ENCODE measurements at regions not wholly inside any gene's neighbourhood (a gene's known extent, or its start where the extent isn't known, plus 50 kb on each side); places are given as distances from the start of the nearest gene placed in this dataset.
"Not testable (repeated sequence)": the region's sequence is repeated elsewhere in the genome, so short reads cannot be mapped to it uniquely, and the experiment has no call there.

DNA sequence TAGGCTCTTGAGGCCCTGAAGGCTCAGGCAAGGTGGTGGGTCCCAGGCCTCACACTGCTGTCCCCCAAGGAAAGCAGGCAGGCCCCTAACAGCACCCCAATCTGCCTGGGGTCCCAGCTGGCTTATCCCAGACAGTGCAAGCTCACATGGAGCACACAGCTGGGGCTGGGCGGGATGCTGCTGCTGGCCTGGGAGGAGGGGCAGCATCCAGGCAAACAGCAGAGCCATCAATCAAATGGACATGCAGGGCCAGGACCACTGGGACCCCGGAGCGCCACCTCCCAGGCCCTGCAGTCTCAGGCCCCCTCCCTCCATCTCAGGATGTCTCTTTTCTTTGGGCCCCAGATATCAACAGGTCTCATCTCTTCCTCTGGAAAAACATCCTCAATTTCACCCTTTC, 140.3 kb downstream of the BRD1 start:
- FAIRE-seq (no peak), DNase-seq (ENCODE audit: low read depth) (no peak)
- no peaks in the 10 kb centered on the region for H3K36me3 ChIP-seq (ENCODE audit: control insufficient read depth, insufficient read depth, low read length)
- TF ChIP-seq, protein P1, sequence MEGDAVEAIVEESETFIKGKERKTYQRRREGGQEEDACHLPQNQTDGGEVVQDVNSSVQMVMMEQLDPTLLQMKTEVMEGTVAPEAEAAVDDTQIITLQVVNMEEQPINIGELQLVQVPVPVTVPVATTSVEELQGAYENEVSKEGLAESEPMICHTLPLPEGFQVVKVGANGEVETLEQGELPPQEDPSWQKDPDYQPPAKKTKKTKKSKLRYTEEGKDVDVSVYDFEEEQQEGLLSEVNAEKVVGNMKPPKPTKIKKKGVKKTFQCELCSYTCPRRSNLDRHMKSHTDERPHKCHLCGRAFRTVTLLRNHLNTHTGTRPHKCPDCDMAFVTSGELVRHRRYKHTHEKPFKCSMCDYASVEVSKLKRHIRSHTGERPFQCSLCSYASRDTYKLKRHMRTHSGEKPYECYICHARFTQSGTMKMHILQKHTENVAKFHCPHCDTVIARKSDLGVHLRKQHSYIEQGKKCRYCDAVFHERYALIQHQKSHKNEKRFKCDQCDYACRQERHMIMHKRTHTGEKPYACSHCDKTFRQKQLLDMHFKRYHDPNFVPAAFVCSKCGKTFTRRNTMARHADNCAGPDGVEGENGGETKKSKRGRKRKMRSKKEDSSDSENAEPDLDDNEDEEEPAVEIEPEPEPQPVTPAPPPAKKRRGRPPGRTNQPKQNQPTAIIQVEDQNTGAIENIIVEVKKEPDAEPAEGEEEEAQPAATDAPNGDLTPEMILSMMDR (IDR thresholded peaks at IDR 0.05; ENCODE audit: insufficient read depth, low read length, severe bottlenecking) = no peak
- no peak overlapping the region for H3K4me3 ChIP-seq (ENCODE audit: low read depth, low read length)
- no peaks in the 10 kb centered on the region for H3K27me3 ChIP-seq (ENCODE audit: control insufficient read depth, insufficient read depth, low read length)

DNA sequence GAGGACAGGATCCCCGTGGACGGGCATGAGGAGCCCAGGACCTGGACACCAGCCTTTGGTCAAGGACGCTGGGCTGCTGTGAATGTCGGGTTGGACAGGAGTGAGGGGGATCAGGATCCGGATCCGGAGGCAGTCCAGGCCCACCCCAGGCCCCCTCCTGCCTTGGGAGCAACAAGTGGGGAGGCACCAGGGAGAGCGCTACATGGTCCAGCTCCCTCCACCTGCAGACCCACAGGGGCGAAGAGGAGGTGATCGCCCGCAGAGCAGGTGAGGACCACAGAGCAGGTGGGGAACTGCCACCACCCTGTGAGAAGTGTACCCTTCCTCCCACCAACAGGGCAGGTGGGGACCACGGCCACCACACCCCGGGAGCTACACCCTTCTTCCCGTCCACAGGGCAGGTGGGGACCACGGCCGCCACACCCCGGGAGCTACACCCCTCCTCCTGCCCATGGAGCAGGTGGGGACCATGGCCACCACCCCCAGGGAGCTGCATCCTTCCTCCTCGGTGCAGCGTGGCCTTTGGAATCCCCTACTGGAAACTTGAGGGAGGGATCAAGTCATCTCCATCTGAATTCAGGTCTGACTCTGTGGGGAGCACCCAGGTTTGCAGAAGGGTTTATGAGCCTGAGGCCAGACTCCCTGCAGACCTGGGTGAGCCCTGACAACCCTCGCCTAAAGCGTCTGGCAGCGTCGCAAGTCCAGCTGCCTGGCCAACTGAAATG, 141.0 kb downstream of the BRD1 start:
- H3K36me3 ChIP-seq (ENCODE audit: control insufficient read depth, insufficient read depth, low read length) = no peaks in the 10 kb centered on the region
- DNase-seq (ENCODE audit: low read depth) (no peak), FAIRE-seq (no peak)
- H3K27me3 ChIP-seq (ENCODE audit: control insufficient read depth, insufficient read depth, low read length) = no peaks in the 10 kb centered on the region
- TF ChIP-seq, protein P1 (IDR thresholded peaks at IDR 0.05; ENCODE audit: insufficient read depth, low read length, severe bottlenecking) = no peak
- H3K4me3 ChIP-seq (ENCODE audit: low read depth, low read length) = no peak overlapping the region

DNA sequence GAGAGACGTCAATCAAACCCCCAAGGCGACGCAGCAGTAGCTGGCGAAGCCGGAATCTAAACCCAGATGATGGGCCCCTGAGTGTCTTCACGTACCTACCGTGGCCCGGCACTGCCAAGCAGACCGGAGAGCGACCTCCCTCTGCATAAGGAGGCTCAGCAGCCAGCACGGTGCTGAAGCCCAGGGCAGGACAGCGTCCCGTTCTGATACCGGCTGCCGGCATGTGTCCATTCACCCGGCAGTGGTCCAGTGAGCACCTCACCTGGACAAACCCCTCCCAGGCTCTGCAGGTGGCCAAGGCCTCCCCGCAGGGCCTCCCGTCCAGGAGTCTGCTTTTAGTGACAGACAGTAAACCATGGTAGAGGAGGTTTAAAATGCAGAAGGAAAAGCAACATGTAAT, 142.0 kb downstream of the BRD1 start:
- H3K27me3 ChIP-seq (ENCODE audit: control insufficient read depth, insufficient read depth, low read length) = no peaks in the 10 kb centered on the region
- DNase-seq (ENCODE audit: low read depth) (no peak), FAIRE-seq (no peak)
- no peak overlapping the region for H3K4me3 ChIP-seq (ENCODE audit: low read depth, low read length)
- H3K36me3 ChIP-seq (ENCODE audit: control insufficient read depth, insufficient read depth, low read length) = no peaks in the 10 kb centered on the region
- TF ChIP-seq, protein P1 (IDR thresholded peaks at IDR 0.05; ENCODE audit: insufficient read depth, low read length, severe bottlenecking) = no peak

DNA sequence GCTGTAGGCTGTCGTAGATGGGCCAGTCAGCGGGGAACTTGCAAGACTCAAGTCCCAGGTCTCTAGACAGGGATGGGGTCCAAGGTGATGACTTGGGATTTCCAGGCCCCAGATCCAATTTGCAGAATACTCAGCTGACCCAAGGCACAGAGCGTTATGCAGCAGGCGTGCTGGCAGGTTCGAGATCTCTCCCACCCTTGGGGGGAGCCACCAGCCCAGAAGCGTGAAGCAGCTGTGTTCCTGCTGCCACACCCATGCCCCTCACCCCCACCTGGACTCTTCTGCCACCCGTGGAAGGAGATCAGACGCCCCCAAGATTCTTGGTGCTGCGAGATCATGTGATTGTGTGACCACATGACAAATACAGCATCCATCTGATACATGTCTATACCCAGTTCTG, 142.6 kb downstream of the BRD1 start:
- TF ChIP-seq, protein P1 (IDR thresholded peaks at IDR 0.05; ENCODE audit: insufficient read depth, low read length, severe bottlenecking) = no peak
- DNase-seq (ENCODE audit: low read depth) (no peak), FAIRE-seq (no peak)
- Histone ChIP-seq H3K27me3 (ENCODE audit: control insufficient read depth, insufficient read depth, low read length) (no peaks in the 10 kb centered on the region), H3K36me3 (ENCODE audit: control insufficient read depth, insufficient read depth, low read length) (no peaks in the 10 kb centered on the region), H3K4me3 (ENCODE audit: low read depth, low read length) (no peak overlapping the region)

DNA sequence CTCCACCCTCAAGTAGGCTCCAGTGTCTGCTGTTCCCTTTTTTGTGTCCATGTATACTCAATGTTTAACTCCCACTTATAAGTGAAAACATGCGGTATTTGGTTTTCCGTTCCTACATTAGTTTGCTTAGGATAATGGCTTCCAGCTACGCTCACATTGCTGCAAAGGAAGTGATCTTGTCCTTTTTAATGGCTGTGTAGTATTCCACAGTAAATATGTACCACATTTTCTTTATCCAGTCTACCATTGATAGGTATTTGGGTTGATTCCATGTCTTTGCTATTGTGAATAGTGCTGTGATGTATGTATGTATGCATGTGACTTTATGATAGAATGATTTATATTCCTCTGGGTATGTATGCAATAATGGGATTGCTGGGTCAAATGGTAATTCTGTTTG, 144.6 kb downstream of the BRD1 start:
- no peaks in the 10 kb centered on the region for H3K27me3 ChIP-seq (ENCODE audit: control insufficient read depth, insufficient read depth, low read length)
- no peak overlapping the region for H3K4me3 ChIP-seq (ENCODE audit: low read depth, low read length)
- FAIRE-seq (no peak), DNase-seq (ENCODE audit: low read depth) (no peak)
- no peaks in the 10 kb centered on the region for H3K36me3 ChIP-seq (ENCODE audit: control insufficient read depth, insufficient read depth, low read length)
- TF ChIP-seq, protein P1 (IDR thresholded peaks at IDR 0.05; ENCODE audit: insufficient read depth, low read length, severe bottlenecking) = no peak

DNA sequence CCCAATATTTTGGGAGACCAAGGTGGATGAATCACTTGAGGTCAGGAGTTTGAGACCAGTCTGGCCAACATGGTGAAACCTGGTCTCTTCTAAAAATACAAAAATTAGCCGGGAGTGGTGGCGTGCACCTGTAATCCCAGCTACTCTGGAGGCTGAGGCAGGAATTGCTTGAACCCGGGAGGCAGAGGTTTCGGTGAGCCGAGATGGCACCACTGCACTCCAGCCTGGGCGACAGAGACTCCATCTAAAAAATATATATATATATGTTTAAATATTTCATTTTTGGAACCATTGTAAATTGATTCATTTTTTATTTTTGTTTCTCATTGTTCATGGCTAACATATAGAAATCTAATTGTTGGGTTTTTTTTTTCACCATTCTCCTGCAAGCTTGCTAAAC, 146.9 kb downstream of the BRD1 start:
- FAIRE-seq; DNase-seq (ENCODE audit: low read depth); H3K27me3 ChIP-seq (ENCODE audit: control insufficient read depth, insufficient read depth, low read length); H3K36me3 ChIP-seq (ENCODE audit: control insufficient read depth, insufficient read depth, low read length); H3K4me3 ChIP-seq (ENCODE audit: low read depth, low read length): not testable (repeated sequence)

Data from bronchial epithelial cell (primary cell).